NB4 (cell line): ENCODE measurements at regions not wholly inside any gene's neighbourhood (a gene's known extent, or its start where the extent isn't known, plus 50 kb on each side); places are given as distances from the start of the nearest gene placed in this dataset.

Experiments
- CTCF ChIP-seq: IDR thresholded peaks from one replicate; pipeline ENCODE4 v1.5.1; 2012; ENCODE audit warnings: low read depth, low read length
- MYC ChIP-seq: IDR thresholded peaks from 2 replicates; pipeline ENCODE4 v1.6.1; 2011; ENCODE audit warnings: low read depth, low read length
- POLR2A ChIP-seq: IDR thresholded peaks from 2 replicates; pipeline ENCODE4 v1.6.1; 2011; ENCODE audit warnings: mild to moderate bottlenecking; ENCODE audit not compliant: insufficient read length; ENCODE audit errors: extremely low read depth

GRCh38 chr15:69946870-69947269 is 150.8 kb downstream of the TLE3 start:
- no peak for TF ChIP-seq CTCF
- no peak for TF ChIP-seq MYC
- no peak for TF ChIP-seq POLR2A
